ENCODE measurements at regions not wholly inside any gene's neighbourhood (a gene's known extent, or its start where the extent isn't known, plus 50 kb on each side); places are given as distances from the start of the nearest gene placed in this dataset.

DNA sequence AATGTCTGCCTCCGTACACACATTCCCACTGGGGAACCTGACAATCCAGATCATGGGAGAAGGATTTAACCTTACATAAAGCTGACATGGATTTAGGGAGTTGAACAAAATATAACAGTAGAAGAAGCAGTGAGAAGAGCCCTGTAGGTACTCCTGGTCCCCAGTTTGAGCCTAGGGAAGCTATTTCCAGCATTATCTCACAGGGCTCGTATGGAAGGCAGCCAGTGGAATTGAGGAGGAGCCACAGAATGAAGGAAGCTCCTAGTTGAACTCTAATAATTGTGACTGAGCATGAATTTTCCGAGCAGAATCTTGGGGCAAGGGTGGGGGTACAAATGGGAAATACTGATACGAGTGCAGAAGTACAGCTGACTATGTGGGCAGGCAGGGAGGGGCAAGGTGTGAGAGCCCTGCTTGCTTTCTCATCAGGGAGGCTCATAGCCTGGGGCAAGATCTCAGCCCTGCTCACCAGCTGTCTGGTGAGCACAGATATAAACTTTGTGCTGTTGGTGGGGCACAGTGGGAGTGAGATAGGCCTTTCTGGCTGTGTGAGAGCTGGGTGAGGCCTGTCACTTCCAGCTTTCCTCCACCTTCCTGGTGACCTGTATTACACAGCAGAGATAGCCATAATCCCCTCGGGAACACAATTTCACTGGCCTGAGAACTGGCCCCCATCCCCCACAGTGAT lies 290.7 kb upstream of the IL12B start:
- Histone ChIP-seq H3K36me3 (ENCODE audit: control insufficient read depth in 5 of 5, insufficient read depth in 5 of 5, low read length in 5 of 5) (no peaks in the 10 kb centered on the region), H3K9ac (ENCODE audit: low read length in 5 of 5) (no peak overlapping the region), H3K4me1 (ENCODE audit: control insufficient read depth in 5 of 5, insufficient read depth in 5 of 5, low read length in 5 of 5) (no peaks in the 10 kb centered on the region), H3K9me3 (ENCODE audit: control insufficient read depth in 5 of 5, low read length in 5 of 5) (peaks cover 0 to 9% (median 6%) of the 10 kb centered on the region in 5 donors), H3K27me3 (ENCODE audit: control insufficient read depth in 5 of 5, insufficient read depth in 4 of 5, low read length in 5 of 5) (no peaks in the 10 kb centered on the region), H3K4me3 (ENCODE audit: low read depth in 1 of 5, low read length in 5 of 5) (no peak overlapping the region), H3K27ac (ENCODE audit: low read depth, low read length) (no peak overlapping the region)

- H3K27ac ChIP-seq (ENCODE audit: low read depth, low read length) = no peak overlapping the region
- H3K36me3 ChIP-seq (ENCODE audit: control insufficient read depth in 5 of 5, insufficient read depth in 5 of 5, low read length in 5 of 5) = no peaks in the 10 kb centered on the region
- peaks cover 0 to 3% (median 0%) of the 10 kb centered on the region in 5 donors for H3K9me3 ChIP-seq (ENCODE audit: control insufficient read depth in 5 of 5, low read length in 5 of 5)
- H3K27me3 ChIP-seq (ENCODE audit: control insufficient read depth in 5 of 5, insufficient read depth in 4 of 5, low read length in 5 of 5) = peaks cover 0 to 4% (median 0%) of the 10 kb centered on the region in 5 donors
- H3K4me1 ChIP-seq (ENCODE audit: control insufficient read depth in 5 of 5, insufficient read depth in 5 of 5, low read length in 5 of 5) = no peaks in the 10 kb centered on the region
- no peak overlapping the region for H3K9ac ChIP-seq (ENCODE audit: low read length in 5 of 5)
- no peak overlapping the region for H3K4me3 ChIP-seq (ENCODE audit: low read depth in 1 of 5, low read length in 5 of 5)
These were observed 287.6 kb upstream of the ADRA1B start for GRCh38 chr5:159628703-159629102.

DNA sequence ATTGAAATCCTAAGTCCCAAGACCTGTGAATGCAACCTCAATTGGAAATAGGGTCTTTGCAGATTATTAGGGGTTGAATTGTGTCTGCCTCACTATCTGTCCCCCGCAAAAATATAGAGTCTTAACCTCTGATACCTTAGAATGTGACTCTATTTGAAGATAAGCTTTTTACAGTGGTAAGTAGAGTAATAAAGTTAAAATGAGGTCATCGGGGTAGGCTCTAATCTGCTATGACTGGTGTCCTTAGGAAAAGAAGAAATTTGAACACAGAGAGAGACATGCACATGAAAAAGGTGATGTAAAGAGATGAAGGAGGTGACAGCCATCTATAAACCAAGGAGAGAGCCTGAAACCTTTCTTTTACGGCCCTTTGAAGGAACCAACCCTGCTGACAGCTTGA lies 287.1 kb upstream of the ADRA1B start:
- Histone ChIP-seq H3K4me1 (ENCODE audit: control insufficient read depth in 5 of 5, insufficient read depth in 5 of 5, low read length in 5 of 5) (no peaks in the 10 kb centered on the region), H3K9ac (ENCODE audit: low read length in 5 of 5) (no peak overlapping the region), H3K9me3 (ENCODE audit: control insufficient read depth in 5 of 5, low read length in 5 of 5) (peaks cover 0 to 3% (median 0%) of the 10 kb centered on the region in 5 donors), H3K4me3 (ENCODE audit: low read depth in 1 of 5, low read length in 5 of 5) (no peak overlapping the region), H3K27me3 (ENCODE audit: control insufficient read depth in 5 of 5, insufficient read depth in 4 of 5, low read length in 5 of 5) (peaks cover 0 to 4% (median 0%) of the 10 kb centered on the region in 5 donors), H3K27ac (ENCODE audit: low read depth, low read length) (no peak overlapping the region), H3K36me3 (ENCODE audit: control insufficient read depth in 5 of 5, insufficient read depth in 5 of 5, low read length in 5 of 5) (no peaks in the 10 kb centered on the region)

DNA sequence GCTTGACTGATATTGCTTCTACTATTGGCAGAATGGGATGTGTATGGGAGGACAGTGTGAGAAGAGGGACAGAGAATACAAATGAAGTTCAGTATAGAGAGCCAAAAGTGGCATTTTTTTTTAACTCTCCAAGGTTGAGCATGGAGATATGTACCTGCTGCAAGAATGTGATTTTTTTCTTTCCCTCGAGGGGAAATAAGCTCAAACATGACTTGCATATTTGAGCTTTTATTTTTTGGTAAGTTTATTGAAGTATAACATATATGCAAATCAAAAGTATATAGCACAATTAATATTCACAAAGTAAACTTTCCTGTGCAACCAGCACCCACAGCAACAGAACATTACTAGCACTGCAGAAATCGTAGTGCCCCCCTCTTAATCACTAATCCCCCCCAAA lies 285.7 kb upstream of the ADRA1B start:
- H3K9ac ChIP-seq (ENCODE audit: low read length in 5 of 5) = no peak overlapping the region
- no peak overlapping the region for H3K4me3 ChIP-seq (ENCODE audit: low read depth in 1 of 5, low read length in 5 of 5)
- no peaks in the 10 kb centered on the region for H3K36me3 ChIP-seq (ENCODE audit: control insufficient read depth in 5 of 5, insufficient read depth in 5 of 5, low read length in 5 of 5)
- no peaks in the 10 kb centered on the region for H3K4me1 ChIP-seq (ENCODE audit: control insufficient read depth in 5 of 5, insufficient read depth in 5 of 5, low read length in 5 of 5)
- H3K27ac ChIP-seq (ENCODE audit: low read depth, low read length) = no peak overlapping the region
- peaks cover 0 to 4% (median 0%) of the 10 kb centered on the region in 5 donors for H3K27me3 ChIP-seq (ENCODE audit: control insufficient read depth in 5 of 5, insufficient read depth in 4 of 5, low read length in 5 of 5)
- H3K9me3 ChIP-seq (ENCODE audit: control insufficient read depth in 5 of 5, low read length in 5 of 5) = peaks cover 0 to 3% (median 0%) of the 10 kb centered on the region in 5 donors

GRCh38 chr5:159631001-159631400 lies 285.3 kb upstream of the ADRA1B start:
- H3K27me3 ChIP-seq (ENCODE audit: control insufficient read depth in 5 of 5, insufficient read depth in 4 of 5, low read length in 5 of 5) = peaks cover 0 to 4% (median 0%) of the 10 kb centered on the region in 5 donors
- no peak overlapping the region for H3K9ac ChIP-seq (ENCODE audit: low read length in 5 of 5)
- no peaks in the 10 kb centered on the region for H3K4me1 ChIP-seq (ENCODE audit: control insufficient read depth in 5 of 5, insufficient read depth in 5 of 5, low read length in 5 of 5)
- peaks cover 0 to 3% (median 0%) of the 10 kb centered on the region in 5 donors for H3K9me3 ChIP-seq (ENCODE audit: control insufficient read depth in 5 of 5, low read length in 5 of 5)
- H3K4me3 ChIP-seq (ENCODE audit: low read depth in 1 of 5, low read length in 5 of 5) = no peak overlapping the region
- H3K27ac ChIP-seq (ENCODE audit: low read depth, low read length) = no peak overlapping the region
- H3K36me3 ChIP-seq (ENCODE audit: control insufficient read depth in 5 of 5, insufficient read depth in 5 of 5, low read length in 5 of 5) = no peaks in the 10 kb centered on the region

DNA sequence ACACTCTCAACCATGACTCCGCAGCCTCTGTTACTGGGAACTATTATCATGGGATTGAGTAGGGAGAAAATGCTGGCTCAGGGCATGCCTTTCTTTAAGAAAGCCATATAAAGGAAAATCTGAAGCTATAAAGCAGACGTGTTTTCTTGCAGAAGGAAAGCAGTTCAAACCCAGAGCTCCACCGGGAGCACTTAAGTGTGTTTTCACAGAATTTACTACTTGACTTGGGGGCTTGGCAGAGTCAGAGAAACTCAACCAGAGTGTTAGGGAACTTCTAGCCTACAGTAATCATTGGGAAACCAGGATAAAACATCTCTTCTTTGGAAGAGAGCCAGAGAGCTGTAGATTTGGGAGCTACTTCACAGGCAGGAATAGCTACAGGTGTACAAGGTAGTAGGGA lies 283.4 kb upstream of the ADRA1B start:
- Histone ChIP-seq H3K4me3 (ENCODE audit: low read depth in 1 of 5, low read length in 5 of 5) (no peak overlapping the region), H3K9me3 (ENCODE audit: control insufficient read depth in 5 of 5, low read length in 5 of 5) (peaks cover 0 to 2% (median 0%) of the 10 kb centered on the region in 5 donors), H3K27ac (ENCODE audit: low read depth, low read length) (no peak overlapping the region), H3K27me3 (ENCODE audit: control insufficient read depth in 5 of 5, insufficient read depth in 4 of 5, low read length in 5 of 5) (peaks cover 0 to 4% (median 0%) of the 10 kb centered on the region in 5 donors), H3K4me1 (ENCODE audit: control insufficient read depth in 5 of 5, insufficient read depth in 5 of 5, low read length in 5 of 5) (no peaks in the 10 kb centered on the region), H3K36me3 (ENCODE audit: control insufficient read depth in 5 of 5, insufficient read depth in 5 of 5, low read length in 5 of 5) (no peaks in the 10 kb centered on the region), H3K9ac (ENCODE audit: low read length in 5 of 5) (no peak overlapping the region)

GRCh38 chr5:159638481-159638880 lies 277.8 kb upstream of the ADRA1B start:
- Histone ChIP-seq H3K4me1 (ENCODE audit: control insufficient read depth in 5 of 5, insufficient read depth in 5 of 5, low read length in 5 of 5) (no peaks in the 10 kb centered on the region), H3K9me3 (ENCODE audit: control insufficient read depth in 5 of 5, low read length in 5 of 5) (peaks cover 0 to 2% (median 0%) of the 10 kb centered on the region in 5 donors), H3K36me3 (ENCODE audit: control insufficient read depth in 5 of 5, insufficient read depth in 5 of 5, low read length in 5 of 5) (no peaks in the 10 kb centered on the region), H3K4me3 (ENCODE audit: low read depth in 1 of 5, low read length in 5 of 5) (no peak overlapping the region), H3K27ac (ENCODE audit: low read depth, low read length) (no peak overlapping the region), H3K9ac (ENCODE audit: low read length in 5 of 5) (no peak overlapping the region), H3K27me3 (ENCODE audit: control insufficient read depth in 5 of 5, insufficient read depth in 4 of 5, low read length in 5 of 5) (peaks cover 0 to 3% (median 0%) of the 10 kb centered on the region in 5 donors)

GRCh38 chr5:159638954-159639559 lies 277.2 kb upstream of the ADRA1B start:
- Histone ChIP-seq H3K9me3 (ENCODE audit: control insufficient read depth in 5 of 5, low read length in 5 of 5) (peaks cover 0 to 2% (median 0%) of the 10 kb centered on the region in 5 donors), H3K27ac (ENCODE audit: low read depth, low read length) (no peak overlapping the region), H3K4me3 (ENCODE audit: low read depth in 1 of 5, low read length in 5 of 5) (no peak overlapping the region), H3K9ac (ENCODE audit: low read length in 5 of 5) (no peak overlapping the region), H3K36me3 (ENCODE audit: control insufficient read depth in 5 of 5, insufficient read depth in 5 of 5, low read length in 5 of 5) (no peaks in the 10 kb centered on the region), H3K27me3 (ENCODE audit: control insufficient read depth in 5 of 5, insufficient read depth in 4 of 5, low read length in 5 of 5) (peaks cover 0 to 3% (median 0%) of the 10 kb centered on the region in 5 donors), H3K4me1 (ENCODE audit: control insufficient read depth in 5 of 5, insufficient read depth in 5 of 5, low read length in 5 of 5) (no peaks in the 10 kb centered on the region)

DNA sequence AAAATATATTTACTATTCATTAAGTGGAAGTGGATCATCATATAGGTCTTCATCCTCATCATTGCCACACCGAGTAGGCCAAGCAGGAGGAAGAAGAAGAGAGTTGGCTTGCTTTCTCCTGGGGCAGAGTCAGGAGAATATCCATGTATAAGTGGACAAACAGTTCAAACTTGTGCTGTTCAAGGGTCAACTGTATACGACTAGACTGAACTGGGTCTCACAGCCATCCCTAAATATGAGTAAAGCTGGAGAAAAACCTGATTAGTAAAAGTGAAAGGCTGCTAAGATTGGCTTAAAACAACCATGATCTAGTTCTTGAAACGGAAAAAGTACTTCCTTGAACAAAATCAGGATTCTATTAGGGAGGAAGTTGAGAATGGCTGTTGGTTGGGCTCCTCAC lies 276.7 kb upstream of the ADRA1B start:
- Histone ChIP-seq H3K4me3 (ENCODE audit: low read depth in 1 of 5, low read length in 5 of 5) (no peak overlapping the region), H3K27me3 (ENCODE audit: control insufficient read depth in 5 of 5, insufficient read depth in 4 of 5, low read length in 5 of 5) (peaks cover 0 to 3% (median 0%) of the 10 kb centered on the region in 5 donors), H3K9me3 (ENCODE audit: control insufficient read depth in 5 of 5, low read length in 5 of 5) (peaks cover 0 to 2% (median 0%) of the 10 kb centered on the region in 5 donors), H3K36me3 (ENCODE audit: control insufficient read depth in 5 of 5, insufficient read depth in 5 of 5, low read length in 5 of 5) (no peaks in the 10 kb centered on the region), H3K4me1 (ENCODE audit: control insufficient read depth in 5 of 5, insufficient read depth in 5 of 5, low read length in 5 of 5) (no peaks in the 10 kb centered on the region), H3K9ac (ENCODE audit: low read length in 5 of 5) (no peak overlapping the region), H3K27ac (ENCODE audit: low read depth, low read length) (no peak overlapping the region)

- Histone ChIP-seq H3K4me3 (ENCODE audit: low read depth in 1 of 5, low read length in 5 of 5) (no peak overlapping the region), H3K9ac (ENCODE audit: low read length in 5 of 5) (no peak overlapping the region), H3K36me3 (ENCODE audit: control insufficient read depth in 5 of 5, insufficient read depth in 5 of 5, low read length in 5 of 5) (no peaks in the 10 kb centered on the region), H3K9me3 (ENCODE audit: control insufficient read depth in 5 of 5, low read length in 5 of 5) (peaks cover 0 to 2% (median 0%) of the 10 kb centered on the region in 5 donors), H3K27ac (ENCODE audit: low read depth, low read length) (no peak overlapping the region), H3K27me3 (ENCODE audit: control insufficient read depth in 5 of 5, insufficient read depth in 4 of 5, low read length in 5 of 5) (no peaks in the 10 kb centered on the region), H3K4me1 (ENCODE audit: control insufficient read depth in 5 of 5, insufficient read depth in 5 of 5, low read length in 5 of 5) (no peaks in the 10 kb centered on the region)
These were observed 275.8 kb upstream of the ADRA1B start for GRCh38 chr5:159640446-159640845.

Measured in subcutaneous abdominal adipose tissue (tissue), 5 donors.